ENCODE measurements at regions not wholly inside any gene's neighbourhood (a gene's known extent, or its start where the extent isn't known, plus 50 kb on each side); places are given as distances from the start of the nearest gene placed in this dataset.
"Not testable (repeated sequence)": the region's sequence is repeated elsewhere in the genome, so short reads cannot be mapped to it uniquely, and the experiment has no call there.

GRCh38 chr10:8128511-8128910 lies 74.0 kb downstream of the GATA3 start:
- no peak for DNase-seq

GRCh38 chr10:8129438-8129837 lies 75.0 kb downstream of the GATA3 start:
- no peak for DNase-seq

GRCh38 chr10:8130973-8131911 lies 76.8 kb downstream of the GATA3 start:
- no peak for DNase-seq

GRCh38 chr10:8133146-8133545 lies 78.7 kb downstream of the GATA3 start:
- DNase-seq: no peak

GRCh38 chr10:8136736-8137135 lies 82.2 kb downstream of the GATA3 start:
- DNase-seq: no peak

- DNase-seq: no peak
These were observed 82.8 kb downstream of the GATA3 start for GRCh38 chr10:8137272-8137681.

- no peak for DNase-seq
These were observed 83.2 kb downstream of the GATA3 start for GRCh38 chr10:8137726-8138125.

GRCh38 chr10:8138471-8138870 lies 84.0 kb downstream of the GATA3 start:
- no peak for DNase-seq

GRCh38 chr10:8144496-8144895 lies 90.0 kb downstream of the GATA3 start:
- no peak for DNase-seq

- DNase-seq: no peak
These were observed 92.2 kb downstream of the GATA3 start for GRCh38 chr10:8146650-8147049.

GRCh38 chr10:8149991-8150390 lies 95.5 kb downstream of the GATA3 start:
- no peak for DNase-seq

- DNase-seq: no peak
These were observed 96.0 kb downstream of the GATA3 start for GRCh38 chr10:8150401-8150905.

- no peak for DNase-seq
These were observed 96.6 kb downstream of the GATA3 start for GRCh38 chr10:8151086-8151485.

GRCh38 chr10:8156918-8157317 lies 102.4 kb downstream of the GATA3 start:
- DNase-seq: no peak

GRCh38 chr10:8158193-8159071 lies 103.9 kb downstream of the GATA3 start:
- DNase-seq: no peak

- no peak for DNase-seq
These were observed 105.1 kb downstream of the GATA3 start for GRCh38 chr10:8159341-8160165.

GRCh38 chr10:8163824-8164223 lies 109.3 kb downstream of the GATA3 start:
- DNase-seq: no peak

GRCh38 chr10:8164640-8165039 lies 110.2 kb downstream of the GATA3 start:
- DNase-seq: not testable (repeated sequence)

GRCh38 chr10:8168836-8169235 lies 114.3 kb downstream of the GATA3 start:
- DNase-seq: no peak

GRCh38 chr10:8171008-8171407 lies 116.5 kb downstream of the GATA3 start:
- no peak for DNase-seq

- DNase-seq: no peak
These were observed 118.1 kb downstream of the GATA3 start for GRCh38 chr10:8172604-8173003.

- no peak for DNase-seq
These were observed 118.9 kb downstream of the GATA3 start for GRCh38 chr10:8173243-8173865.
